Mesenchymal stem cell (in vitro differentiated cells and primary cell): ENCODE measurements at regions not wholly inside any gene's neighbourhood (a gene's known extent, or its start where the extent isn't known, plus 50 kb on each side); places are given as distances from the start of the nearest gene placed in this dataset.

ENCODE experiments used
- DNase-seq: peaks from one replicate; pipeline ENCODE4 v3.0.0-alpha.2; 2013
- H2AFZ ChIP-seq: one replicate; pipeline ENCODE4 v1.6.1; 2013; ENCODE audit warnings: low read depth, mild to moderate bottlenecking, control low read depth, inconsistent platforms, low read length, moderate library complexity
- H2AK5ac ChIP-seq: 2 replicates; pipeline ENCODE4 v1.6.1; 2013; ENCODE audit warnings: low read length, moderate library complexity, mild to moderate bottlenecking, inconsistent platforms; ENCODE audit not compliant: severe bottlenecking
- H2BK120ac ChIP-seq: one replicate; pipeline ENCODE4 v1.6.1; 2013; ENCODE audit warnings: low read depth, mild to moderate bottlenecking, inconsistent platforms, low read length, moderate library complexity
- H2BK12ac ChIP-seq, 2 experiments: one replicate each; pipeline ENCODE4 v1.6.1; 2013; ENCODE audit warnings: inconsistent platforms in 2 of 2, low read length in 2 of 2, mild to moderate bottlenecking in 2 of 2, moderate library complexity in 2 of 2, control low read depth in 1 of 2
- H2BK15ac ChIP-seq: one replicate; pipeline ENCODE4 v1.6.1; 2013; ENCODE audit warnings: mild to moderate bottlenecking, low read depth, inconsistent platforms; ENCODE audit not compliant: poor library complexity, severe bottlenecking
- H2BK5ac ChIP-seq: 2 replicates; pipeline ENCODE4 v1.6.1; 2013; ENCODE audit warnings: low read depth, mild to moderate bottlenecking, low read length, control low read depth, inconsistent platforms; ENCODE audit not compliant: poor library complexity, severe bottlenecking
- H3K14ac ChIP-seq, 2 experiments: one replicate each; pipeline ENCODE4 v1.6.1; 2013; ENCODE audit warnings: inconsistent platforms in 2 of 2, low read length in 2 of 2, control low read depth in 1 of 2, mild to moderate bottlenecking in 1 of 2, moderate library complexity in 1 of 2
- H3K18ac ChIP-seq, 2 experiments: one replicate each; pipeline ENCODE4 v1.6.1; 2013; ENCODE audit warnings: inconsistent platforms in 2 of 2, low read length in 2 of 2, control low read depth in 1 of 2, low read depth in 1 of 2, mild to moderate bottlenecking in 1 of 2
- H3K23ac ChIP-seq, 2 experiments: one replicate each; pipeline ENCODE4 v1.6.1; 2013; ENCODE audit warnings: inconsistent platforms in 2 of 2, low read length in 2 of 2, mild to moderate bottlenecking in 2 of 2, moderate library complexity in 2 of 2, control low read depth in 1 of 2
- H3K27ac ChIP-seq: 2 replicates; pipeline ENCODE4 v1.5.1; 2013; ENCODE audit warnings: mild to moderate bottlenecking, moderate library complexity, low read length, control low read depth, inconsistent platforms; ENCODE audit not compliant: poor library complexity, severe bottlenecking
- H3K27me3 ChIP-seq, 2 experiments: 2 replicates each; pipeline versions ENCODE4 v1.6.1 to v1.7.0; 2013; ENCODE audit warnings: low read length in 2 of 2, mild to moderate bottlenecking in 2 of 2, moderate library complexity in 2 of 2, control low read depth in 1 of 2, inconsistent platforms in 1 of 2; ENCODE audit not compliant: control insufficient read depth in 1 of 2, insufficient read depth in 1 of 2
- H3K36me3 ChIP-seq, 2 experiments: 2 replicates each; pipeline versions ENCODE4 v1.6.1 to v1.7.0; 2013; ENCODE audit warnings: low read length in 2 of 2, control low read depth in 1 of 2, inconsistent platforms in 1 of 2, low read depth in 1 of 2, mild to moderate bottlenecking in 1 of 2; ENCODE audit not compliant: insufficient read depth in 2 of 2, control insufficient read depth in 1 of 2
- H3K4ac ChIP-seq, 2 experiments: one replicate each; pipeline ENCODE4 v1.6.1; 2013; ENCODE audit warnings: inconsistent platforms in 2 of 2, low read length in 2 of 2, mild to moderate bottlenecking in 2 of 2, moderate library complexity in 2 of 2, control low read depth in 1 of 2, low read depth in 1 of 2
- H3K4me1 ChIP-seq: 2 replicates; pipeline ENCODE4 v1.6.1; 2013; ENCODE audit warnings: low read depth, low read length, control low read depth; ENCODE audit not compliant: control insufficient read depth, insufficient read depth
- H3K4me2 ChIP-seq: 2 replicates; pipeline ENCODE4 v1.6.1; 2013; ENCODE audit warnings: low read length, mild to moderate bottlenecking, inconsistent platforms; ENCODE audit not compliant: poor library complexity, severe bottlenecking
- H3K4me3 ChIP-seq, 2 experiments: 2 replicates each; pipeline versions ENCODE4 v1.5.1 to v1.7.0; 2013; ENCODE audit warnings: low read length in 2 of 2, mild to moderate bottlenecking in 2 of 2, control low read depth in 1 of 2, low read depth in 1 of 2; ENCODE audit not compliant: insufficient read depth in 1 of 2
- H3K79me1 ChIP-seq: replicated peaks from 2 replicates; pipeline ENCODE4 v1.6.1; 2013; ENCODE audit warnings: mild to moderate bottlenecking, control low read depth, low read length, inconsistent platforms; ENCODE audit not compliant: poor library complexity, severe bottlenecking
- H3K9ac ChIP-seq: 2 replicates; pipeline ENCODE4 v1.7.0; 2013; ENCODE audit warnings: mild to moderate bottlenecking, low read length, moderate library complexity
- H3K9me3 ChIP-seq: 2 replicates; pipeline ENCODE4 v1.7.0; 2013; ENCODE audit warnings: mild to moderate bottlenecking, low read length; ENCODE audit not compliant: control insufficient read depth
- H4K8ac ChIP-seq: one replicate; pipeline ENCODE4 v1.6.1; 2013; ENCODE audit warnings: inconsistent platforms, mild to moderate bottlenecking, low read length, moderate library complexity
- H4K91ac ChIP-seq: one replicate; pipeline ENCODE4 v1.6.1; 2013; ENCODE audit warnings: mild to moderate bottlenecking, low read length, inconsistent platforms
- WGBS: methylation state at CpG from one replicate; pipeline ENCODE4 v1.1.7; 2013; ENCODE audit warnings: mixed read lengths; 5-methylcytosine and 5-hydroxymethylcytosine counted together

DNA sequence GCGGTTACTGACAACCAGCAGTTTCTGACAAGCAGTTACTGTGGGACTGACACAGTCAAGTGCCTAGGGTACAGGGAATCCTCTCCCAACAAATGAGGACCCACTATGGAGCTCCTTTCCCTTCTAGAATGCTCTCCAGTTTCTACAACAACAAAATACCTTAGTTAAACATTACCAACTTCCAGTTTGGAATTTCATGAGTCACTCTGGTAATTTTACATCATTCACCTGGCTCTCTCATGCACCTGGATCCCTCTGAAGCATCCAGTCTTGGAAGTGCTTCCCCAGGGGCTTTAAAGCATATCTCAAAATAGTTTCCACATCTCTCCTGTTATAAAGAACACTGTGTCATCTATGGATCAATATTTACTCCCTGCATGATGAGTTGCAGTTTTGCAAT, 286.7 kb upstream of the SPTLC3 start:
- Histone ChIP-seq H2BK120ac (no peak overlapping the region), H3K18ac (no peak overlapping the region), H3K27ac (no peak overlapping the region), H3K4ac (no peak overlapping the region), H3K4me1 (no peaks in the 10 kb centered on the region), H3K27me3 (no peaks in the 10 kb centered on the region), H4K8ac (no peak overlapping the region), H3K36me3 (no peaks in the 10 kb centered on the region), H3K79me1 (no peaks in the 10 kb centered on the region), H3K23ac (no peak overlapping the region), H2AK5ac (no peak overlapping the region), H3K4me2 (no peak overlapping the region), H3K9ac (no peak overlapping the region), H2BK15ac (no peak overlapping the region), H2BK12ac (no peak overlapping the region), H3K14ac (no peak overlapping the region), H4K91ac (no peak overlapping the region), H2BK5ac (no peak overlapping the region), H3K4me3 (no peak overlapping the region), H2AFZ (no peak overlapping the region), H3K9me3 (no peaks in the 10 kb centered on the region)
- WGBS, result 85% methylated on average over 1 of the region's 1 CpG
- no peak for DNase-seq

DNA sequence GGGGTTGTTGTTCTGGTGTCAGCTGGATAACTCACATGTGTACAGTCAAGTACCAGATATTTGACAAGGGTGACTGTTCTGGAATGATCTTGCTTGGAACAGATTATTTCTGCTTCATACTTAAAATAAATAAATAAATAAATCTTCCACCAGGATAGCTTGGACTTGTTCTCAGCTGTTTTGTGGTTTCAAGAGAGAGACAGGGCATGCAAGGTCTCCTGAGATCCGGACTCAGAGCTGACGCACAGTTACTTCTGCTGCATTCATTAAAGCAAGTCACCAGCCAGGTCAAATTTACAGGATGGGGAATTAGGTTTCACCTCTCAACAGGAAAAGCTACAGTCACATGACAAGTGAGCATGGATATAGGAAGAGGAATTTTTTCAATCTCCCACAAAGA, 285.0 kb upstream of the SPTLC3 start:
- H3K4me2 ChIP-seq, result no peak overlapping the region
- no peak overlapping the region for H4K91ac ChIP-seq
- no peak overlapping the region for H2BK15ac ChIP-seq
- H3K4ac ChIP-seq, result no peak overlapping the region
- no peak overlapping the region for H2BK12ac ChIP-seq
- no peak overlapping the region for H3K14ac ChIP-seq
- no peak overlapping the region for H4K8ac ChIP-seq
- no peaks in the 10 kb centered on the region for H3K9me3 ChIP-seq
- no peak overlapping the region for H2BK120ac ChIP-seq
- H3K27me3 ChIP-seq, result no peaks in the 10 kb centered on the region
- no peak overlapping the region for H3K27ac ChIP-seq
- no peak overlapping the region for H2AK5ac ChIP-seq
- no peak overlapping the region for H2AFZ ChIP-seq
- H2BK5ac ChIP-seq, result no peak overlapping the region
- H3K23ac ChIP-seq, result no peak overlapping the region
- H3K9ac ChIP-seq, result no peak overlapping the region
- H3K4me3 ChIP-seq, result no peak overlapping the region
- H3K79me1 ChIP-seq, result no peaks in the 10 kb centered on the region
- WGBS, result 60% methylated on average over 2 of the region's 2 CpGs
- H3K18ac ChIP-seq, result no peak overlapping the region
- H3K36me3 ChIP-seq, result no peaks in the 10 kb centered on the region
- peak; percentile 5 for DNase-seq
- no peaks in the 10 kb centered on the region for H3K4me1 ChIP-seq

DNA sequence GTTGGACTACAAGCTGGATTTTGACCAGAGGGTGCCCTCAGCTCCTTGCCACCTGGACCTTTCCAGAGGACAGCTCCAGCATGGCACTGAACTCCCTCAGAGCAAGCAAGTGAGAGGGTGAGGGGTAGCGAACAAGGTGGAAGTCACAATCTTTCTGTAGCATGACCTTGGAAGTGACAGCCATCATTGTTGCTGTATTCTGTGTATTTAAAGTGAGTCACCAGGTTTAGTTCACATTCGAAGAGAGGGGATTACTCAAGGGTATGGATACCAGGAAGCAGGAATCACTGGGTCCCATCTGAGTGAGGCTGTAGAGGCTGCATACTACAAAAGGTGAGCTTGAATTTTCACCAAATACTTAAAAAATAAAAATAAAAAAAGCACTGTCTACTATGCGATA, 280.0 kb upstream of the SPTLC3 start:
- WGBS, result 77% methylated on average over 2 of the region's 3 CpGs

DNA sequence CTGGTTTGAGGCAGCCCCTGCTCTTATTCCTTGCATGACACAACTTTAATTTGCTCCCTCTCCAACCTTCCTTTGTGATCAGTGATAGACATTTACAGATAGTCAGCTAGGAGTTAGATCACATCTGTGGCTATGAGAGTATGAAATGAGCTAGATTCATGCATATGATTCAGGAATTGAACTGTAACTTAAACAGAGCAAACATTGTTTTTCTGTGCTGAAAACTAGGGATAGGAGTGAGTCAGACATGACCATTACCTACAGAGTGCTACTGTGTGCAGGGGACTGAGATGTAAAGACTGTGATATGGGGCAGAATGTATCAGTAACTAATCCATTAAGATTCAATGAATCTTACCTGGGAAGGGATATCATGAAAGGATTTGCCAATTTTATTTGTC, 279.4 kb upstream of the SPTLC3 start:
- Histone ChIP-seq H3K27me3 (no peaks in the 10 kb centered on the region), H2BK15ac (no peak overlapping the region), H3K4me3 (no peak overlapping the region), H3K4me1 (no peaks in the 10 kb centered on the region), H2AK5ac (no peak overlapping the region), H4K8ac (no peak overlapping the region), H3K9me3 (no peaks in the 10 kb centered on the region), H3K27ac (no peak overlapping the region), H3K4ac (no peak overlapping the region), H2BK120ac (no peak overlapping the region), H3K36me3 (no peaks in the 10 kb centered on the region), H3K79me1 (no peaks in the 10 kb centered on the region), H3K4me2 (no peak overlapping the region), H3K23ac (no peak overlapping the region), H3K9ac (no peak overlapping the region), H2AFZ (no peak overlapping the region), H3K18ac (no peak overlapping the region), H2BK5ac (no peak overlapping the region), H3K14ac (no peak overlapping the region), H2BK12ac (no peak overlapping the region), H4K91ac (no peak overlapping the region)
- no peak for DNase-seq

More for the DNA sequence above, 280.0 kb upstream of the SPTLC3 start:
- no peak overlapping the region for H2BK5ac ChIP-seq
- no peak overlapping the region for H2BK15ac ChIP-seq
- H2BK120ac ChIP-seq, result no peak overlapping the region
- H3K23ac ChIP-seq, result no peak overlapping the region
- no peak overlapping the region for H3K18ac ChIP-seq
- H3K27ac ChIP-seq, result no peak overlapping the region
- no peak overlapping the region for H3K4ac ChIP-seq
- no peaks in the 10 kb centered on the region for H3K4me1 ChIP-seq
- no peaks in the 10 kb centered on the region for H3K9me3 ChIP-seq
- no peak overlapping the region for H2AFZ ChIP-seq
- DNase-seq, result no peak
- H2AK5ac ChIP-seq, result no peak overlapping the region
- no peak overlapping the region for H4K91ac ChIP-seq
- no peak overlapping the region for H4K8ac ChIP-seq
- no peak overlapping the region for H2BK12ac ChIP-seq
- H3K79me1 ChIP-seq, result no peaks in the 10 kb centered on the region
- no peaks in the 10 kb centered on the region for H3K36me3 ChIP-seq
- no peak overlapping the region for H3K9ac ChIP-seq
- no peak overlapping the region for H3K4me2 ChIP-seq
- no peaks in the 10 kb centered on the region for H3K27me3 ChIP-seq
- no peak overlapping the region for H3K4me3 ChIP-seq
- no peak overlapping the region for H3K14ac ChIP-seq
